ENCODE measurements at regions not wholly inside any gene's neighbourhood (a gene's known extent, or its start where the extent isn't known, plus 50 kb on each side); places are given as distances from the start of the nearest gene placed in this dataset.

- TF ChIP-seq CTCF (IDR thresholded peaks at IDR 0.05) (no peak), POLR2AphosphoS5 (IDR thresholded peaks at IDR 0.05) (no peak), POLR2A (IDR thresholded peaks at IDR 0.05) (no peak)
These were observed 138.7 kb upstream of the SORCS1 start for GRCh38 chr10:107303203-107303602.

Measured in upper lobe of left lung (tissue), 4 donors.